GM10248 (cell line): ENCODE measurements at regions not wholly inside any gene's neighbourhood (a gene's known extent, or its start where the extent isn't known, plus 50 kb on each side); places are given as distances from the start of the nearest gene placed in this dataset.
"Not testable (repeated sequence)": the region's sequence is repeated elsewhere in the genome, so short reads cannot be mapped to it uniquely, and the experiment has no call there.

Experiments
- CTCF ChIA-PET: fragments of 300-600 bp; sonication (Branson Sonifier 250); formaldehyde crosslinking; extraction: SDS; loops from one replicate; lab custom pipeline; 2021; ENCODE audit warnings: antibody characterized with exemption; lab: Yijun Ruan, JAX
- POLR2A ChIA-PET: fragments of 350-650 bp; sonication (Branson Sonifier 250); formaldehyde crosslinking; extraction: SDS; loops from one replicate; lab custom pipeline; 2020; ENCODE audit warnings: antibody characterized with exemption; lab: Yijun Ruan, JAX
- DNase-seq: peaks from one replicate; pipeline ENCODE4 v3.0.0; 2012; ENCODE audit errors: extremely low spot score
- CTCF ChIP-seq: IDR thresholded peaks from 2 replicates; pipeline ENCODE4 v1.5.1; 2012; ENCODE audit warnings: mild to moderate bottlenecking, low read depth; ENCODE audit errors: extremely low read depth, missing control alignments, control extremely low read depth

GRCh38 chr7:125834421-125834820, 904.8 kb upstream of the POT1 start:
- TF ChIP-seq CTCF = no peak
- ChIA-PET CTCF (interaction anchor here (1.5 kb wide), 1 partner anchor 12 kb away, joined by 4 read pairs; no protein-coding TSS in a partner anchor), POLR2A (interaction anchor here (0.6 kb wide), 1 partner anchor 58 kb away, joined by 4 read pairs; no protein-coding TSS in a partner anchor)
- DNase-seq = no peak

- no peak for TF ChIP-seq CTCF
- DNase-seq = no peak
- ChIA-PET CTCF (interaction anchor here (1.5 kb wide), 1 partner anchor 13 kb away, joined by 4 read pairs; no protein-coding TSS in a partner anchor), POLR2A (interaction anchor here (0.6 kb wide), 1 partner anchor 58 kb away, joined by 4 read pairs; no protein-coding TSS in a partner anchor)
These were observed 904.2 kb upstream of the POT1 start for GRCh38 chr7:125833839-125834238.

- TF ChIP-seq CTCF = no peak
- DNase-seq = no peak
These were observed 901.1 kb upstream of the POT1 start for GRCh38 chr7:125830743-125831142.

GRCh38 chr7:125828153-125828700, 898.6 kb upstream of the POT1 start:
- no peak for TF ChIP-seq CTCF
- ChIA-PET CTCF (interaction anchor here (1.3 kb wide), 1 partner anchor 14 kb away, joined by 6 read pairs; no protein-coding TSS in a partner anchor), POLR2A (no interaction called here)
- DNase-seq = no peak

More at GRCh38 chr7:125830743-125831142, 901.1 kb upstream of the POT1 start:
- ChIA-PET CTCF (no interaction called here), POLR2A (no interaction called here)

GRCh38 chr7:125823538-125823937, 893.9 kb upstream of the POT1 start:
- ChIA-PET POLR2A (no interaction called here), CTCF (interaction anchor here (0.7 to 1.2 kb wide), 2 partner anchors 16 to 18 kb away, joined by 3 read pairs; no protein-coding TSS in a partner anchor)
- no peak for TF ChIP-seq CTCF
- DNase-seq = no peak

- DNase-seq = no peak
- TF ChIP-seq CTCF = no peak
- ChIA-PET CTCF (interaction anchor here (1.0 to 1.1 kb wide), 2 partner anchors 15 kb away, joined by 3 to 4 read pairs; no protein-coding TSS in a partner anchor), POLR2A (no interaction called here)
These were observed 890.9 kb upstream of the POT1 start for GRCh38 chr7:125820495-125820894.

GRCh38 chr7:125814100-125814499, 884.5 kb upstream of the POT1 start:
- ChIA-PET CTCF (interaction anchor here (1.4 kb wide), 1 partner anchor 29 kb away, joined by 3 read pairs; no protein-coding TSS in a partner anchor), POLR2A (no interaction called here)
- TF ChIP-seq CTCF = no peak
- no peak for DNase-seq

GRCh38 chr7:125806491-125806890, 876.9 kb upstream of the POT1 start:
- DNase-seq, CTCF ChIA-PET, POLR2A ChIA-PET: not testable (repeated sequence)
